K562 (cell line): ENCODE measurements at regions not wholly inside any gene's neighbourhood (a gene's known extent, or its start where the extent isn't known, plus 50 kb on each side); places are given as distances from the start of the nearest gene placed in this dataset.

Experiments used
- ATF1 ChIP-seq, 2 experiments: fragments of 450-650 bp in 1 of 2; IDR thresholded peaks; 2 replicates each; pipeline ENCODE4 v1.6.1; 2016; ENCODE audit warnings: missing compliant biosample characterization in 1 of 2, missing genetic modification characterization in 1 of 2
- RCOR1 ChIP-seq, 2 experiments: IDR thresholded peaks; 2 replicates each; pipeline ENCODE4 v1.6.1; 2012; ENCODE audit warnings: low read depth in 2 of 2, low read length in 2 of 2, borderline replicate concordance in 1 of 2, improper control_type of control experiment in 1 of 2
- TAL1 ChIP-seq: fragments of 450-650 bp; IDR thresholded peaks from 2 replicates; pipeline ENCODE4 v1.6.1; 2016; ENCODE audit warnings: mild to moderate bottlenecking
- ZBTB2 ChIP-seq: fragments of 450-650 bp; IDR thresholded peaks from 2 replicates; pipeline ENCODE4 v1.6.1; 2016; ENCODE audit warnings: antibody characterized with exemption
- ZFX ChIP-seq: sonication (generic); formaldehyde crosslinking; IDR thresholded peaks from 2 replicates; pipeline ENCODE4 v1.8.0; 2022; ENCODE audit warnings: mild to moderate bottlenecking, missing genetic modification reagents, moderate library complexity
- TF ChIP-seq, protein P1 (sequence below), 3 experiments: IDR thresholded peaks in 2 of 3; conservative IDR thresholded peaks in 1 of 3; 2 replicates each; pipeline ENCODE4 v1.5.1; 2011 to 2012; ENCODE audit warnings: low read length in 3 of 3, mild to moderate bottlenecking in 3 of 3, control low read depth in 2 of 3, improper control_type of control experiment in 1 of 3, inconsistent platforms in 1 of 3, low read depth in 1 of 3, mixed read lengths in 1 of 3, moderate library complexity in 1 of 3; ENCODE audit not compliant: insufficient read depth in 2 of 3
- TF ChIP-seq, protein P2 (sequence below): sonication (generic); formaldehyde crosslinking; IDR thresholded peaks from 2 replicates; pipeline ENCODE4 v1.8.1; 2023; ENCODE audit warnings: missing genetic modification reagents, mild to moderate bottlenecking, borderline replicate concordance

GRCh38 chr5:28296254-28297013 is 1258.0 kb upstream of the CDH9 start:
- TF ChIP-seq TAL1, result no peak
- TF ChIP-seq, protein P1, sequence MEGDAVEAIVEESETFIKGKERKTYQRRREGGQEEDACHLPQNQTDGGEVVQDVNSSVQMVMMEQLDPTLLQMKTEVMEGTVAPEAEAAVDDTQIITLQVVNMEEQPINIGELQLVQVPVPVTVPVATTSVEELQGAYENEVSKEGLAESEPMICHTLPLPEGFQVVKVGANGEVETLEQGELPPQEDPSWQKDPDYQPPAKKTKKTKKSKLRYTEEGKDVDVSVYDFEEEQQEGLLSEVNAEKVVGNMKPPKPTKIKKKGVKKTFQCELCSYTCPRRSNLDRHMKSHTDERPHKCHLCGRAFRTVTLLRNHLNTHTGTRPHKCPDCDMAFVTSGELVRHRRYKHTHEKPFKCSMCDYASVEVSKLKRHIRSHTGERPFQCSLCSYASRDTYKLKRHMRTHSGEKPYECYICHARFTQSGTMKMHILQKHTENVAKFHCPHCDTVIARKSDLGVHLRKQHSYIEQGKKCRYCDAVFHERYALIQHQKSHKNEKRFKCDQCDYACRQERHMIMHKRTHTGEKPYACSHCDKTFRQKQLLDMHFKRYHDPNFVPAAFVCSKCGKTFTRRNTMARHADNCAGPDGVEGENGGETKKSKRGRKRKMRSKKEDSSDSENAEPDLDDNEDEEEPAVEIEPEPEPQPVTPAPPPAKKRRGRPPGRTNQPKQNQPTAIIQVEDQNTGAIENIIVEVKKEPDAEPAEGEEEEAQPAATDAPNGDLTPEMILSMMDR (IDR thresholded peaks at IDR 0.05 in 2 of 3, conservative IDR thresholded peaks at IDR 0.05 in 1 of 3; ENCODE audit: insufficient read depth in 2 of 3, low read depth in 1 of 3, low read length in 3 of 3), result no peak
- no peak for TF ChIP-seq ATF1 (CRISPR knock-in tag; IDR thresholded peaks at IDR 0.05)
- no peak for TF ChIP-seq ATF1 (tag; IDR thresholded peaks at IDR 0.05)
- TF ChIP-seq, protein P2, sequence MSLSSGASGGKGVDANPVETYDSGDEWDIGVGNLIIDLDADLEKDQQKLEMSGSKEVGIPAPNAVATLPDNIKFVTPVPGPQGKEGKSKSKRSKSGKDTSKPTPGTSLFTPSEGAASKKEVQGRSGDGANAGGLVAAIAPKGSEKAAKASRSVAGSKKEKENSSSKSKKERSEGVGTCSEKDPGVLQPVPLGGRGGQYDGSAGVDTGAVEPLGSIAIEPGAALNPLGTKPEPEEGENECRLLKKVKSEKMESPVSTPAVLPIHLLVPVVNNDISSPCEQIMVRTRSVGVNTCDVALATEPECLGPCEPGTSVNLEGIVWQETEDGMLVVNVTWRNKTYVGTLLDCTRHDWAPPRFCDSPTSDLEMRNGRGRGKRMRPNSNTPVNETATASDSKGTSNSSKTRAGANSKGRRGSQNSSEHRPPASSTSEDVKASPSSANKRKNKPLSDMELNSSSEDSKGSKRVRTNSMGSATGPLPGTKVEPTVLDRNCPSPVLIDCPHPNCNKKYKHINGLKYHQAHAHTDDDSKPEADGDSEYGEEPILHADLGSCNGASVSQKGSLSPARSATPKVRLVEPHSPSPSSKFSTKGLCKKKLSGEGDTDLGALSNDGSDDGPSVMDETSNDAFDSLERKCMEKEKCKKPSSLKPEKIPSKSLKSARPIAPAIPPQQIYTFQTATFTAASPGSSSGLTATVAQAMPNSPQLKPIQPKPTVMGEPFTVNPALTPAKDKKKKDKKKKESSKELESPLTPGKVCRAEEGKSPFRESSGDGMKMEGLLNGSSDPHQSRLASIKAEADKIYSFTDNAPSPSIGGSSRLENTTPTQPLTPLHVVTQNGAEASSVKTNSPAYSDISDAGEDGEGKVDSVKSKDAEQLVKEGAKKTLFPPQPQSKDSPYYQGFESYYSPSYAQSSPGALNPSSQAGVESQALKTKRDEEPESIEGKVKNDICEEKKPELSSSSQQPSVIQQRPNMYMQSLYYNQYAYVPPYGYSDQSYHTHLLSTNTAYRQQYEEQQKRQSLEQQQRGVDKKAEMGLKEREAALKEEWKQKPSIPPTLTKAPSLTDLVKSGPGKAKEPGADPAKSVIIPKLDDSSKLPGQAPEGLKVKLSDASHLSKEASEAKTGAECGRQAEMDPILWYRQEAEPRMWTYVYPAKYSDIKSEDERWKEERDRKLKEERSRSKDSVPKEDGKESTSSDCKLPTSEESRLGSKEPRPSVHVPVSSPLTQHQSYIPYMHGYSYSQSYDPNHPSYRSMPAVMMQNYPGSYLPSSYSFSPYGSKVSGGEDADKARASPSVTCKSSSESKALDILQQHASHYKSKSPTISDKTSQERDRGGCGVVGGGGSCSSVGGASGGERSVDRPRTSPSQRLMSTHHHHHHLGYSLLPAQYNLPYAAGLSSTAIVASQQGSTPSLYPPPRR (CRISPR knock-in tag), result no peak
- no peak for TF ChIP-seq ZBTB2
- TF ChIP-seq ZFX (CRISPR knock-in tag), result no peak
- TF ChIP-seq RCOR1 (IDR thresholded peaks at IDR 0.05; ENCODE audit: borderline replicate concordance in 1 of 2, low read depth in 2 of 2, low read length in 2 of 2), result no peak
